ENCODE measurements at regions not wholly inside any gene's neighbourhood (a gene's known extent, or its start where the extent isn't known, plus 50 kb on each side); places are given as distances from the start of the nearest gene placed in this dataset.
A peak's percentile ranks its signal among the peaks of the same experiment; 100 is the strongest.

GRCh38 chr2:175251425-175252041 lies 70.0 kb upstream of the ATP5MC3 start:
- Histone ChIP-seq H3K4me1 (no peaks in the 10 kb centered on the region), H3K4me2 (no peak overlapping the region), H3K27ac (no peak overlapping the region), H3K9me3 (no peaks in the 10 kb centered on the region), H3K4me3 (no peak overlapping the region)
- peak; percentile 50 to 74; a peak in 3 of 6 replicates for ATAC-seq
- ChIA-PET POLR2A (no interaction called here), CTCF (interaction anchor here (0.7 to 2.5 kb wide), 28 partner anchors 8 to 1400 kb away, joined by 3 to 26 read pairs (median 4); no protein-coding TSS in a partner anchor)
- WGBS (ENCODE audit: missing lambda C conversion rate) = 13% methylated on average over 5 of the region's 5 CpGs
- TF ChIP-seq BCL3 (IDR thresholded peaks at IDR 0.05) = no peak
- TF ChIP-seq FOSB (CRISPR knock-in tag; IDR thresholded peaks at IDR 0.05) = no peak
- peak; percentile 70 for TF ChIP-seq SMC3 (IDR thresholded peaks at IDR 0.05)
- TF ChIP-seq RFX5 (IDR thresholded peaks at IDR 0.05) = no peak
- no peak for TF ChIP-seq TFCP2L1 (CRISPR knock-in tag; IDR thresholded peaks at IDR 0.05)
- TF ChIP-seq TP53 (CRISPR knock-in tag; IDR thresholded peaks at IDR 0.05) = no peak
- no peak for TF ChIP-seq CEBPB (IDR thresholded peaks at IDR 0.05)
- no peak for TF ChIP-seq FOXS1 (CRISPR knock-in tag; IDR thresholded peaks at IDR 0.05)
- TF ChIP-seq CTCF (IDR thresholded peaks at IDR 0.05) = peak; percentile 81
- TF ChIP-seq RCOR1 (IDR thresholded peaks at IDR 0.05; ENCODE audit: low read depth, low read length) = no peak
- peak; percentile 51 to 54; a peak in 4 of 5 replicates for TF ChIP-seq RAD21 (conservative IDR thresholded peaks at IDR 0.05 in 1 of 2, IDR thresholded peaks at IDR 0.05 in 1 of 2)
- TF ChIP-seq HDAC2 (IDR thresholded peaks at IDR 0.05) = no peak
- FAIRE-seq = no peak
- peak; percentile 20 to 46 for DNase-seq (ENCODE audit: low read depth in 1 of 2, low spot score in 1 of 2)

- DNase-seq (ENCODE audit: low read depth in 1 of 2, low spot score in 1 of 2) = no peak
- H3K9me3 ChIP-seq = no peaks in the 10 kb centered on the region
- TF ChIP-seq HDAC2 (IDR thresholded peaks at IDR 0.05) (no peak), BCL3 (IDR thresholded peaks at IDR 0.05) (no peak), RNF2 (IDR thresholded peaks at IDR 0.05; ENCODE audit: borderline replicate concordance, low read depth) (no peak), HEYL (CRISPR knock-in tag; IDR thresholded peaks at IDR 0.05) (no peak), POLR2AphosphoS2 (conservative IDR thresholded peaks at IDR 0.05; ENCODE audit: low read length) (no peak), PBX3 (IDR thresholded peaks at IDR 0.05) (no peak), KDM1A (IDR thresholded peaks at IDR 0.05; ENCODE audit: low read depth) (no peak), NPAS2 (CRISPR knock-in tag; IDR thresholded peaks at IDR 0.05; ENCODE audit: borderline replicate concordance) (no peak), GATA3 (IDR thresholded peaks at IDR 0.05; ENCODE audit: borderline replicate concordance) (no peak), CHD2 (IDR thresholded peaks at IDR 0.05; ENCODE audit: low read length, partially characterized antibody) (no peak), HES2 (IDR thresholded peaks at IDR 0.05) (no peak), ZC3H11A (IDR thresholded peaks at IDR 0.05) (no peak), EP300 (IDR thresholded peaks at IDR 0.05) (no peak), FOXS1 (CRISPR knock-in tag; IDR thresholded peaks at IDR 0.05) (no peak)
- H3K27ac ChIP-seq = no peak overlapping the region
- ChIA-PET CTCF (no interaction called here), POLR2A (no interaction called here)
- H3K4me1 ChIP-seq = no peaks in the 10 kb centered on the region
- H3K4me3 ChIP-seq = no peak overlapping the region
- no peak for FAIRE-seq
- no peak overlapping the region for H3K4me2 ChIP-seq
- no peak for ATAC-seq
Measured at GRCh38 chr2:175247159-175247558, 65.6 kb upstream of the ATP5MC3 start.
